ENCODE measurements at regions not wholly inside any gene's neighbourhood (a gene's known extent, or its start where the extent isn't known, plus 50 kb on each side); places are given as distances from the start of the nearest gene placed in this dataset.
"Not testable (repeated sequence)": the region's sequence is repeated elsewhere in the genome, so short reads cannot be mapped to it uniquely, and the experiment has no call there.

- no peak for DNase-seq
- H3K4me1 ChIP-seq, result no peaks in the 10 kb centered on the region
- no peak for TF ChIP-seq CTCF (IDR thresholded peaks at IDR 0.05)
- TF ChIP-seq POLR2A (IDR thresholded peaks at IDR 0.05), result no peak
- H3K27me3 ChIP-seq, result no peaks in the 10 kb centered on the region
- no peak overlapping the region for H3K27ac ChIP-seq
- H3K36me3 ChIP-seq, result no peaks in the 10 kb centered on the region
- 96 to 100% (median 98%) methylated on average over 2 of the region's 2 CpGs for WGBS, 4 donors
- intact Hi-C loops (cut with DNase I), result no loop called here
- H3K9me3 ChIP-seq, result no peaks in the 10 kb centered on the region
- no peak overlapping the region for H3K4me3 ChIP-seq
- no peak for ATAC-seq
Measured at GRCh38 chr10:29866356-29866755, 193.0 kb downstream of the JCAD start.

GRCh38 chr10:29865700-29866355 lies 193.6 kb downstream of the JCAD start:
- Histone ChIP-seq H3K4me1 (no peaks in the 10 kb centered on the region), H3K9me3 (no peaks in the 10 kb centered on the region), H3K36me3 (no peaks in the 10 kb centered on the region), H3K27me3 (no peaks in the 10 kb centered on the region), H3K4me3 (no peak overlapping the region), H3K27ac (no peak overlapping the region)
- intact Hi-C loops (cut with DNase I), result no loop called here
- DNase-seq (no peak), ATAC-seq (no peak)
- TF ChIP-seq CTCF (IDR thresholded peaks at IDR 0.05) (no peak), POLR2A (IDR thresholded peaks at IDR 0.05) (no peak)
- WGBS, 4 donors, result 77 to 86% (median 83%) methylated on average over 6 of the region's 6 CpGs

- ATAC-seq, result no peak
- Histone ChIP-seq H3K27ac (no peak overlapping the region), H3K4me1 (peaks cover 0 to 8% (median 1%) of the 10 kb centered on the region in 12 donors), H3K36me3 (no peaks in the 10 kb centered on the region), H3K9me3 (no peaks in the 10 kb centered on the region), H3K4me3 (no peak overlapping the region), H3K27me3 (no peaks in the 10 kb centered on the region)
- no peak for DNase-seq
- 88 to 93% (median 91%) methylated on average over 4 of the region's 4 CpGs for WGBS, 4 donors
- intact Hi-C loops (cut with DNase I), result no loop called here
- TF ChIP-seq CTCF (IDR thresholded peaks at IDR 0.05) (no peak), POLR2A (IDR thresholded peaks at IDR 0.05) (no peak)
Measured at GRCh38 chr10:29862923-29863614, 196.3 kb downstream of the JCAD start.

GRCh38 chr10:29861811-29862505 lies 197.4 kb downstream of the JCAD start:
- DNase-seq, result no peak
- no peak overlapping the region for H3K4me3 ChIP-seq
- H3K4me1 ChIP-seq, result peaks cover 0 to 12% (median 3%) of the 10 kb centered on the region in 12 donors
- H3K27me3 ChIP-seq, result no peaks in the 10 kb centered on the region
- intact Hi-C loops (cut with DNase I), result no loop called here
- peak overlapping the region in 1 of 12 donors; percentile 11 for H3K27ac ChIP-seq
- H3K9me3 ChIP-seq, result no peaks in the 10 kb centered on the region
- H3K36me3 ChIP-seq, result no peaks in the 10 kb centered on the region
- peak in 1 of 4 donors; percentile 25 for ATAC-seq
- 73 to 85% (median 77%) methylated on average over 4 of the region's 4 CpGs for WGBS, 4 donors
- TF ChIP-seq CTCF (IDR thresholded peaks at IDR 0.05) (no peak), POLR2A (IDR thresholded peaks at IDR 0.05) (no peak)

GRCh38 chr10:29861231-29861630 lies 198.2 kb downstream of the JCAD start:
- H3K4me3 ChIP-seq; intact Hi-C loops (cut with DNase I); DNase-seq; H3K27me3 ChIP-seq; ATAC-seq; H3K36me3 ChIP-seq; H3K9me3 ChIP-seq: not testable (repeated sequence)
- H3K27ac ChIP-seq, result peak overlapping the region in 1 of 12 donors; percentile 74
- H3K4me1 ChIP-seq, result peaks cover 0 to 12% (median 3%) of the 10 kb centered on the region in 12 donors
- 95 to 97% (median 96%) methylated on average over 5 of the region's 5 CpGs for WGBS, 4 donors
